Fibroblast of lung (primary cell): ENCODE measurements at regions not wholly inside any gene's neighbourhood (a gene's known extent, or its start where the extent isn't known, plus 50 kb on each side); places are given as distances from the start of the nearest gene placed in this dataset.

ENCODE experiments used
- EZH2 ChIP-seq: IDR thresholded peaks from 2 replicates; pipeline ENCODE4 v1.5.1; 2012; ENCODE audit warnings: low read length, control low read depth, mild to moderate bottlenecking; ENCODE audit errors: missing control alignments
- TF ChIP-seq, protein P1 (sequence below), 2 donors: IDR thresholded peaks in 1 of 2; conservative IDR thresholded peaks in 1 of 2; 1 replicate in 1 of 2; 2 replicates in 1 of 2; pipeline ENCODE4 v1.5.1; 2011 to 2012; ENCODE audit warnings: low read length in 2 of 2, control low read depth in 1 of 2, inconsistent platforms in 1 of 2, low read depth in 1 of 2, mild to moderate bottlenecking in 1 of 2

DNA sequence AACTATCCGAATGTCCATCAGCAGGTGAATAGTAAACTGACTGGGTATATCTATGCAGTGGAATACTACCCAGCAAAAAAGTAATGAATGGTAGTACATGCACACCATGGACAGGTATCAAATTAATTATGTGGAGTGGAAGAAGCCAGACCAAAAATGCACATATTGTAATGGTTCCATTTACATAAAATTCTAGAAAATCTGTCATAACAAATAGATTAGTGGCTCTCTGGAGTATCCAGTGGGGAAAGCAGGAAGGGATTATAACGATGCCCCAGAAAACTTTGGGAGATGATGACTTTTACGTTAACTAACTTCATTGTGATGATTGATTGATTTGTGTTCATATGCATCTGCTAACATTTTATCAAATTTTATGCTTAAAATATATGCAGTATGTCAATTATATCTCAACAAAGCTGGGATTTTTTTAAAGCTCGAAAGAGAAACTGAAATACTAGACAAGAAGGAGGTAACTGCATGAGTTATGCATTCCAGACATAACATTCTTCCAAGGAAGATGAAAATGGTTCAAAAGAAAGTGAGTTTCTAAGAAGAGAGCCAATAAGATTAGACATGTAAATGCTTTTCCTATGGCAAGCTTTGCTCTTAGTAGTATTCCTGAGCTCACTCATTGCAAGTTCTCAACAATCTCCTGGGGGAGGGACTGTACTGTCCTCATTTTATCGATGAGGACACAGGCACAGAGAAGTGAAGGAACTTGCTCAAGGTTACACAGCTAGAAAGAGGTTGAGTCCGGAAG lies 58.6 kb upstream of the MSX1 start:
- TF ChIP-seq, protein P1, sequence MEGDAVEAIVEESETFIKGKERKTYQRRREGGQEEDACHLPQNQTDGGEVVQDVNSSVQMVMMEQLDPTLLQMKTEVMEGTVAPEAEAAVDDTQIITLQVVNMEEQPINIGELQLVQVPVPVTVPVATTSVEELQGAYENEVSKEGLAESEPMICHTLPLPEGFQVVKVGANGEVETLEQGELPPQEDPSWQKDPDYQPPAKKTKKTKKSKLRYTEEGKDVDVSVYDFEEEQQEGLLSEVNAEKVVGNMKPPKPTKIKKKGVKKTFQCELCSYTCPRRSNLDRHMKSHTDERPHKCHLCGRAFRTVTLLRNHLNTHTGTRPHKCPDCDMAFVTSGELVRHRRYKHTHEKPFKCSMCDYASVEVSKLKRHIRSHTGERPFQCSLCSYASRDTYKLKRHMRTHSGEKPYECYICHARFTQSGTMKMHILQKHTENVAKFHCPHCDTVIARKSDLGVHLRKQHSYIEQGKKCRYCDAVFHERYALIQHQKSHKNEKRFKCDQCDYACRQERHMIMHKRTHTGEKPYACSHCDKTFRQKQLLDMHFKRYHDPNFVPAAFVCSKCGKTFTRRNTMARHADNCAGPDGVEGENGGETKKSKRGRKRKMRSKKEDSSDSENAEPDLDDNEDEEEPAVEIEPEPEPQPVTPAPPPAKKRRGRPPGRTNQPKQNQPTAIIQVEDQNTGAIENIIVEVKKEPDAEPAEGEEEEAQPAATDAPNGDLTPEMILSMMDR (conservative IDR thresholded peaks at IDR 0.05 in 1 of 2, IDR thresholded peaks at IDR 0.05 in 1 of 2; ENCODE audit: low read depth in 1 of 2, low read length in 2 of 2): no peak
- no peak for TF ChIP-seq EZH2
